ENCODE measurements at regions not wholly inside any gene's neighbourhood (a gene's known extent, or its start where the extent isn't known, plus 50 kb on each side); places are given as distances from the start of the nearest gene placed in this dataset.
"Not testable (repeated sequence)": the region's sequence is repeated elsewhere in the genome, so short reads cannot be mapped to it uniquely, and the experiment has no call there.

DNA sequence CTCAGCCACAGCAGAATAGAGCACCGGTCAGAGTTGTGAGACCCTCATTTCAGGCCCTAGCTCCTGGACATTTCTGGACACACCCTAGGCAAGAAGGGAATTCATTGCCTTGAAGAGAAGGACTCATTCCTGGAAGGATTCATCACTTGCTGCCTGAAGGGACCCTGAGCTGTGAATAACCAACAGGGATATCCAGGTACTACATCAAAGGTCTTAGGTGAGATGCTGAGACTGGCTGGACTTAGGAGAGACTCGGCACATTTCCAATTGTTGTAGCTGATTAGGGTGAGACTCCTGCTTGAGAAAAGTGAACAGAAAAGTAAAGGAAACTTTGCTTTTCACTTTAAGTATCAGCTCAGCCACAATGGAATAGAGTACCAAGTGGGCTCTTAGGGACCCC lies 208.1 kb upstream of the CDKN2B start:
- 55 to 93% methylated on average over 2 of the region's 2 CpGs for WGBS, 2 donors

DNA sequence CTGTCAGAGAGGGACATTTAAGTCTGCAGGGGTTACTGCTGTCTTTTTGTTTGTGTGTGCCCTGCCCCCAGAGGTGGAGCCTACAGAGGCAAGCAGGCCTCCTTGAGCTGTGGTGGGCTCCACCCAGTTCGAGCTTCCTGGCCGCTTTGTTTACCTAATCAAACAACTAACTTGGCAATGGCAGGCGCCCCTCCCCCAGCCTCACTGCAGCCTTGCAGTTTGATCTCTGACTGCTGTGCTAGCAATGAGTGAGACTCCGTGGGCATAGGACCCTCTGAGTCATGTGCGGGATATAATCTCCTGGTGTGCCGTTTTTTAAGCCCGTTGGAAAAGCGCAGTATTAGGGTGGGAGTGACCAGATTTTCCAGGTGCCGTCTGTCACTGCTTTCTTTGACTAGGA lies 216.8 kb upstream of the CDKN2B start:
- H3K4me3 ChIP-seq (replicated peaks in 1 of 3); H3K27me3 ChIP-seq; H3K4me1 ChIP-seq; intact Hi-C loops (cut with DNase I); H3K27ac ChIP-seq; H3K9me3 ChIP-seq; H3K36me3 ChIP-seq; DNase-seq: not testable (repeated sequence)
- WGBS, 2 donors, result 92 to 100% methylated on average over 8 to 9 of the region's 9 CpGs

More for the DNA sequence above, 208.1 kb upstream of the CDKN2B start:
- intact Hi-C loops (cut with DNase I), result no loop called here
- no peak overlapping the region for H3K27ac ChIP-seq
- H3K9me3 ChIP-seq, result no peaks in the 10 kb centered on the region
- H3K36me3 ChIP-seq, result no peaks in the 10 kb centered on the region
- H3K27me3 ChIP-seq, result no peaks in the 10 kb centered on the region
- no peak for DNase-seq
- no peaks in the 10 kb centered on the region for H3K4me1 ChIP-seq
- TF ChIP-seq POLR2A (IDR thresholded peaks at IDR 0.05), result no peak
- TF ChIP-seq, protein P1, sequence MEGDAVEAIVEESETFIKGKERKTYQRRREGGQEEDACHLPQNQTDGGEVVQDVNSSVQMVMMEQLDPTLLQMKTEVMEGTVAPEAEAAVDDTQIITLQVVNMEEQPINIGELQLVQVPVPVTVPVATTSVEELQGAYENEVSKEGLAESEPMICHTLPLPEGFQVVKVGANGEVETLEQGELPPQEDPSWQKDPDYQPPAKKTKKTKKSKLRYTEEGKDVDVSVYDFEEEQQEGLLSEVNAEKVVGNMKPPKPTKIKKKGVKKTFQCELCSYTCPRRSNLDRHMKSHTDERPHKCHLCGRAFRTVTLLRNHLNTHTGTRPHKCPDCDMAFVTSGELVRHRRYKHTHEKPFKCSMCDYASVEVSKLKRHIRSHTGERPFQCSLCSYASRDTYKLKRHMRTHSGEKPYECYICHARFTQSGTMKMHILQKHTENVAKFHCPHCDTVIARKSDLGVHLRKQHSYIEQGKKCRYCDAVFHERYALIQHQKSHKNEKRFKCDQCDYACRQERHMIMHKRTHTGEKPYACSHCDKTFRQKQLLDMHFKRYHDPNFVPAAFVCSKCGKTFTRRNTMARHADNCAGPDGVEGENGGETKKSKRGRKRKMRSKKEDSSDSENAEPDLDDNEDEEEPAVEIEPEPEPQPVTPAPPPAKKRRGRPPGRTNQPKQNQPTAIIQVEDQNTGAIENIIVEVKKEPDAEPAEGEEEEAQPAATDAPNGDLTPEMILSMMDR (IDR thresholded peaks at IDR 0.05), result no peak
- H3K4me3 ChIP-seq (replicated peaks in 1 of 3), result no peak overlapping the region

- Histone ChIP-seq H3K27ac (no peak overlapping the region), H3K4me3 (replicated peaks in 1 of 3) (no peak overlapping the region), H3K36me3 (no peaks in the 10 kb centered on the region), H3K27me3 (no peaks in the 10 kb centered on the region), H3K9me3 (no peaks in the 10 kb centered on the region), H3K4me1 (no peaks in the 10 kb centered on the region)
- intact Hi-C loops (cut with DNase I), result no loop called here
- no peak for DNase-seq
- TF ChIP-seq POLR2A (IDR thresholded peaks at IDR 0.05), result no peak
- TF ChIP-seq, protein P1 (IDR thresholded peaks at IDR 0.05), result no peak
Observed at GRCh38 chr9:22227986-22228385, 218.6 kb upstream of the DMRTA1 start.

DNA sequence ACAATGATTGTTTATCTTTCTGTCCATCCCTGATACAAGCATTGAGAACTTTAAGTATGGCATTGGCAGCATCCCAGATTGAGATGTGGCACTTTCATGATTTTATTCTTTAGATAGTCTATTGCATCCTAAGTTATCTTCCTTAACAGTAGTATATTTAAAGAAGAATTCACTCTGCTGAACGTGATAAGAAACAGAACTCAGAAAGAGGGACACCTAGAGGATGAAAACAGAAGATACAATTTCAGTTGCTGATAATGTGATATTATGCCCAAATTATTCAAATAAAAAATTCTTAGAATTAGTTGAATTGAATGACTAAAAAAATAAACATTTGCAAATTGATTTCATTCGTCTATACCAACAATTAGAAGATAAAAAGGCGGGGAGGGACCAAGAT lies 218.1 kb upstream of the DMRTA1 start:
- TF ChIP-seq POLR2A (IDR thresholded peaks at IDR 0.05), result no peak
- TF ChIP-seq, protein P1 (IDR thresholded peaks at IDR 0.05), result no peak
- Histone ChIP-seq H3K27me3 (no peaks in the 10 kb centered on the region), H3K4me1 (no peaks in the 10 kb centered on the region), H3K9me3 (no peaks in the 10 kb centered on the region), H3K27ac (no peak overlapping the region), H3K4me3 (replicated peaks in 1 of 3) (no peak overlapping the region), H3K36me3 (no peaks in the 10 kb centered on the region)
- WGBS, 2 donors, result 43 to 51% methylated on average over 3 of the region's 3 CpGs
- DNase-seq, result no peak
- intact Hi-C loops (cut with DNase I), result no loop called here

DNA sequence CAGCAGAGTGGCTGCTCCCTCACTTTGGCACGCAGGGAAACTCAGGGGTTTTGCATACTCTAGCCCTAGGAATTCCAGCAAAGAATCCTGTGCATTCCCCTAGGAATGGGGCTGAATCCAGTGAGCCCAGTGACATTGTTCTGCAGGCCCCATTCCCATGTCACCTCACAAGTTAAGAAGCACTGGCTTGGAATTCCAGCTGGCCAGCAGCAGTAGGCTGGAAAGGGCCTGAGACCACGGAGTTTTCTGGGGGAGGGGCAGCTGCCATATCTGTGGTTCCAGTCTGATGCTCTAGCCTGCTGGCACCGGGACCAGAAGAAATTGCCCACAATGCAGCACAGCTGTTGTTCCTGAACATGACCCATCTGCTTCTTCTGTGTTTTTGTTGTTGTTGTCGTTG lies 217.6 kb upstream of the DMRTA1 start:
- H3K4me3 ChIP-seq (replicated peaks in 1 of 3), result no peak overlapping the region
- 75 to 80% methylated on average over 4 of the region's 4 CpGs for WGBS, 2 donors
- H3K9me3 ChIP-seq, result no peaks in the 10 kb centered on the region
- no peak for DNase-seq
- TF ChIP-seq POLR2A (IDR thresholded peaks at IDR 0.05), result no peak
- TF ChIP-seq, protein P1 (IDR thresholded peaks at IDR 0.05), result no peak
- H3K36me3 ChIP-seq, result no peaks in the 10 kb centered on the region
- no peaks in the 10 kb centered on the region for H3K27me3 ChIP-seq
- intact Hi-C loops (cut with DNase I), result no loop called here
- H3K27ac ChIP-seq, result no peak overlapping the region
- no peaks in the 10 kb centered on the region for H3K4me1 ChIP-seq

GRCh38 chr9:22231309-22231708 lies 215.3 kb upstream of the DMRTA1 start:
- H3K4me3 ChIP-seq (replicated peaks in 1 of 3); H3K27ac ChIP-seq; H3K4me1 ChIP-seq; H3K27me3 ChIP-seq; H3K9me3 ChIP-seq; DNase-seq; H3K36me3 ChIP-seq: not testable (repeated sequence)
- intact Hi-C loops (cut with DNase I), result loop anchor here (10.0 kb wide), 1 partner anchor 427 kb away; the partner anchor contains the start of gene MTAP

All from thyroid gland (tissue), 4 donors.